ENCODE measurements at regions not wholly inside any gene's neighbourhood (a gene's known extent, or its start where the extent isn't known, plus 50 kb on each side); places are given as distances from the start of the nearest gene placed in this dataset.

DNA sequence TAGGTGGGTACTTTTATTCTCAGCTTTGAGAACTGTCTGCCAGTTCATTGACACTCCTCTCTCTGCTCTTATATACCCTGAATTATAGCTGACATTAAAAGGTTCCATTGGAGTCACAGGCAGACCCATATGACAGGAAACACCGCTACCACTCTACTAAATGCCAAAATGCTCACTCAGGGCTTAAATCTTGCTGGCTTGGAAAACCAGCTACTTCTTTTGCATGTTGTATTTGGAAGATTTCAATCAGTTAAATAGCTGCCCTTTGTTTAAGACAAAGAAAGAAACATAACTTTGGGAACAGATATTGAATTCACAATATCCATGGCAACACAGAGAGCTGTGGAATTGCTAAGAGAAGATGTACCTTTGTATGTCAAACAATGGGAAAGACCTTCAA, 876.5 kb downstream of the USP25 start:
- intact Hi-C loops (cut with micrococcal nuclease; ENCODE audit: unreplicated experiment): no loop called here
- TF ChIP-seq, protein P1, sequence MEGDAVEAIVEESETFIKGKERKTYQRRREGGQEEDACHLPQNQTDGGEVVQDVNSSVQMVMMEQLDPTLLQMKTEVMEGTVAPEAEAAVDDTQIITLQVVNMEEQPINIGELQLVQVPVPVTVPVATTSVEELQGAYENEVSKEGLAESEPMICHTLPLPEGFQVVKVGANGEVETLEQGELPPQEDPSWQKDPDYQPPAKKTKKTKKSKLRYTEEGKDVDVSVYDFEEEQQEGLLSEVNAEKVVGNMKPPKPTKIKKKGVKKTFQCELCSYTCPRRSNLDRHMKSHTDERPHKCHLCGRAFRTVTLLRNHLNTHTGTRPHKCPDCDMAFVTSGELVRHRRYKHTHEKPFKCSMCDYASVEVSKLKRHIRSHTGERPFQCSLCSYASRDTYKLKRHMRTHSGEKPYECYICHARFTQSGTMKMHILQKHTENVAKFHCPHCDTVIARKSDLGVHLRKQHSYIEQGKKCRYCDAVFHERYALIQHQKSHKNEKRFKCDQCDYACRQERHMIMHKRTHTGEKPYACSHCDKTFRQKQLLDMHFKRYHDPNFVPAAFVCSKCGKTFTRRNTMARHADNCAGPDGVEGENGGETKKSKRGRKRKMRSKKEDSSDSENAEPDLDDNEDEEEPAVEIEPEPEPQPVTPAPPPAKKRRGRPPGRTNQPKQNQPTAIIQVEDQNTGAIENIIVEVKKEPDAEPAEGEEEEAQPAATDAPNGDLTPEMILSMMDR (IDR thresholded peaks at IDR 0.05; ENCODE audit: unreplicated experiment): no peak
- H3K4me3 Mint-ChIP-seq (ENCODE audit: low read depth, unreplicated experiment): no peak overlapping the region
- H3K9me3 Mint-ChIP-seq (ENCODE audit: low read depth, unreplicated experiment): no peaks in the 10 kb centered on the region
- no peaks in the 10 kb centered on the region for H3K36me3 Mint-ChIP-seq (ENCODE audit: insufficient read depth, unreplicated experiment)
- no TSS peak for BruUV-seq (replicated peaks)
- no peak for DNase-seq
- H3K27me3 Mint-ChIP-seq (ENCODE audit: unreplicated experiment): no peaks in the 10 kb centered on the region
- CTCF ChIA-PET: no interaction called here
- H3K27ac Mint-ChIP-seq (ENCODE audit: unreplicated experiment): no peak overlapping the region
- no peaks in the 10 kb centered on the region for H3K4me1 Mint-ChIP-seq (ENCODE audit: low read depth, unreplicated experiment)

DNA sequence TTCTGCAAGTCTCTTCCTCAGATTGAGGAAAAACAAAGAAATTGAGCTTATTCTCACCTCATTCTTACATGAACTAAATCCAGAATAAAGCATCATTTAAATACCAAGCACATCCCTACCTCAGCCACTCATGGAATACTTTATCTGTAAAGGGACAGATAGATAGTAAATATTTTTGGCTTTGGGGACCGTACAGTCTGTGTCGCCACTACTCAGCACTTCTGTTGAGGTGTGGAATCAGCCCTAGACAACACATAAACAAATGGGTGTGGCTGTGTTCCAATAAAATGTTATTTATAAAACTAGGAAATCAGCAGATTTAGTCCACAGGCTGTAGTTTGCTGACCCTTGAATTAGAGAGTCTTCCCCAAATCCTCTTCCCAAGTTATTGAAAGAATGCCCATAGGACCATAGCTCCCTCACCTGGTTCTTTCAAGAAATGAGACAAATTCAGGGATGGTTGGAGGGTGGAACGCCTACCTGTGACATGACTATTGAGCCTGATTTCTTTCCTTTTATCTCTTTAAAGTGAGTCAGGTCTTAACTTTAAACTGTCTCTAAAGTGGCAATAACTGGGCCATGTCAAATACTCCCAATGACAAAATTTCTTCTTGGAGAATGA, 878.5 kb downstream of the USP25 start:
- Mint-ChIP-seq H3K9me3 (ENCODE audit: low read depth, unreplicated experiment) (no peaks in the 10 kb centered on the region), H3K4me1 (ENCODE audit: low read depth, unreplicated experiment) (no peaks in the 10 kb centered on the region), H3K36me3 (ENCODE audit: insufficient read depth, unreplicated experiment) (no peaks in the 10 kb centered on the region), H3K27me3 (ENCODE audit: unreplicated experiment) (no peaks in the 10 kb centered on the region), H3K27ac (ENCODE audit: unreplicated experiment) (no peak overlapping the region), H3K4me3 (ENCODE audit: low read depth, unreplicated experiment) (no peak overlapping the region)
- no peak for DNase-seq
- CTCF ChIA-PET: interaction anchor here (1.3 kb wide), 1 partner anchor 8 kb away, joined by 3 read pairs; no protein-coding TSS in a partner anchor
- no TSS peak for BruUV-seq (replicated peaks)
- TF ChIP-seq, protein P1 (IDR thresholded peaks at IDR 0.05; ENCODE audit: unreplicated experiment): no peak
- intact Hi-C loops (cut with micrococcal nuclease; ENCODE audit: unreplicated experiment): loop anchor here (1.0 kb wide), 1 partner anchor 154 kb away; no protein-coding TSS in a partner anchor

DNA sequence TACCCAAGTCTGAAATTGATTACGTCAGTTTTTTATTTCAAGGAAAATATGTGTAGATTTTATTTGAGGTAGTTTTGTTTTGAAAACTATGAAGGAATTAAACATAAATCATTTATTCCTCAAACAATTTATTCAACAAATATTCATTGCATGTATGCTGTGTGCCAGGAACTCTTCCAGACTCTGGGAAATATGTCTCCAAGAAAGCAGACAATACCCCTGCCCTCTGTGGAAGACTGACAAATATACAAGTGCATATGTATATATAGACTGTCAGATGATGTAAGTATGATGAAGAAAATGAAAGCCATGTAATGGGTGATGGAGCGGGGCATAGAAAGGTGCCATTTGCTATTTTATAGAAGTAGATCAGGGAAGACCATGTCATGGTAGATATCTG, 889.5 kb downstream of the USP25 start:
- intact Hi-C loops (cut with micrococcal nuclease; ENCODE audit: unreplicated experiment): no loop called here
- Mint-ChIP-seq H3K4me3 (ENCODE audit: low read depth, unreplicated experiment) (no peak overlapping the region), H3K9me3 (ENCODE audit: low read depth, unreplicated experiment) (no peaks in the 10 kb centered on the region), H3K27me3 (ENCODE audit: unreplicated experiment) (no peaks in the 10 kb centered on the region), H3K4me1 (ENCODE audit: low read depth, unreplicated experiment) (peaks cover 10% of the 10 kb centered on the region), H3K27ac (ENCODE audit: unreplicated experiment) (peak overlapping the region; percentile 71), H3K36me3 (ENCODE audit: insufficient read depth, unreplicated experiment) (no peaks in the 10 kb centered on the region)
- CTCF ChIA-PET: no interaction called here
- TF ChIP-seq, protein P1 (IDR thresholded peaks at IDR 0.05; ENCODE audit: unreplicated experiment): no peak
- DNase-seq: no peak
- BruUV-seq (replicated peaks): no TSS peak

DNA sequence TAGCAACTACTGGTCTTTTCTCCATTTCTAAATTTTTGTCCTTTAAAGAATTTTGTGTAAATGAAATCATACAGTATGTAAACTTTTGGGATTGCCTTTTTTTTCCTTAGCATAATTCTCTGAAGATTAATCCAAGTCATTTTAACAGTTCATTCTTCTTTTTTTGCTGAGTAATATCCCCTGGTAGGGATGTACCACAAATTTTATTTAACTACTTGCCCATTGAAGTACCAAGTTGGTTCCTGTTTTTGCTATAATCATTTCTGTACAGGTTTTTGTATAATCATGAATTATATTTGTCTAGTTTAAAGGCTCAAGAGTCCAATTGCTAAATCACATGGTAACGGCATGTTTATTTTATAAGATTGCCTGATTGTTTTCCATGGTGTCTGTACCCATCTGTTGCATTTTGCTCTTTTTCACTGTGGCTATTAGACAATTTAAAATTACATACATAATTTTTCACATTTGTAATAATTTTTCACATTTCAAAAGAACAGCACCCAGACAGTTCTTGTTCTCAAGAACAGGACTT, 891.1 kb downstream of the USP25 start:
- Mint-ChIP-seq H3K27me3 (ENCODE audit: unreplicated experiment) (no peaks in the 10 kb centered on the region), H3K4me3 (ENCODE audit: low read depth, unreplicated experiment) (no peak overlapping the region), H3K9me3 (ENCODE audit: low read depth, unreplicated experiment) (no peaks in the 10 kb centered on the region), H3K27ac (ENCODE audit: unreplicated experiment) (no peak overlapping the region), H3K36me3 (ENCODE audit: insufficient read depth, unreplicated experiment) (no peaks in the 10 kb centered on the region), H3K4me1 (ENCODE audit: low read depth, unreplicated experiment) (peaks cover 10% of the 10 kb centered on the region)
- BruUV-seq (replicated peaks): no TSS peak
- CTCF ChIA-PET: no interaction called here
- TF ChIP-seq, protein P1 (IDR thresholded peaks at IDR 0.05; ENCODE audit: unreplicated experiment): no peak
- DNase-seq: no peak
- intact Hi-C loops (cut with micrococcal nuclease; ENCODE audit: unreplicated experiment): no loop called here
